Aorta (tissue), 5 donors: ENCODE measurements at regions not wholly inside any gene's neighbourhood (a gene's known extent, or its start where the extent isn't known, plus 50 kb on each side); places are given as distances from the start of the nearest gene placed in this dataset.

ENCODE experiments used
- ATAC-seq: fragments of 200-7000 bp; cut with Tn5 transposase; one replicate; pipeline ENCODE4 v1.9.1; 2022; ENCODE audit warnings: moderate library complexity; ENCODE audit not compliant: low FRiP score
- DNase-seq, 2 donors: peaks; one replicate each; pipeline ENCODE4 v3.0.0-alpha.2; 2020
- H3K27ac ChIP-seq, 2 donors: one replicate each; pipeline ENCODE4 v1.5.1; 2013; ENCODE audit warnings: low read length in 2 of 2, mild to moderate bottlenecking in 2 of 2, moderate library complexity in 2 of 2, control low read depth in 1 of 2, inconsistent platforms in 1 of 2, low read depth in 1 of 2
- H3K27me3 ChIP-seq, 2 donors: one replicate each; pipeline ENCODE4 v1.6.1; 2013; ENCODE audit warnings: control low read depth in 1 of 2, low read length in 1 of 2, mild to moderate bottlenecking in 1 of 2, moderate library complexity in 1 of 2; ENCODE audit not compliant: insufficient read depth in 2 of 2, control insufficient read depth in 1 of 2
- H3K36me3 ChIP-seq, 2 donors: one replicate each; pipeline ENCODE4 v1.6.1; 2013; ENCODE audit warnings: control low read depth in 1 of 2, low read length in 1 of 2, mild to moderate bottlenecking in 1 of 2; ENCODE audit not compliant: insufficient read depth in 2 of 2, control insufficient read depth in 1 of 2
- H3K4me1 ChIP-seq, 2 donors: one replicate each; pipeline ENCODE4 v1.6.1; 2013; ENCODE audit warnings: low read length in 2 of 2, control low read depth in 1 of 2, mild to moderate bottlenecking in 1 of 2, moderate library complexity in 1 of 2; ENCODE audit not compliant: insufficient read depth in 2 of 2, control insufficient read depth in 1 of 2
- H3K4me3 ChIP-seq, 2 donors: one replicate each; pipeline ENCODE4 v1.5.1; 2013; ENCODE audit warnings: low read length in 2 of 2, control low read depth in 1 of 2, mild to moderate bottlenecking in 1 of 2
- H3K9me3 ChIP-seq: one replicate; pipeline ENCODE4 v1.6.1; 2013; ENCODE audit warnings: mild to moderate bottlenecking, low read length; ENCODE audit not compliant: control insufficient read depth
- WGBS, 2 donors: extraction: QIAGEN DNeasy Blood & Tissue Kit; methylation state at CpG; one replicate each; pipeline ENCODE4 v1.1.7; 2013; 5-methylcytosine and 5-hydroxymethylcytosine counted together
- intact Hi-C, 2 donors: fragments of 100-400 bp; cut with DNase I; formaldehyde crosslinking; loops; one replicate each; pipeline versions ENCODE4 v1.14.2 to v1.15.0; 2022
- donor health status: healthy with polysubstance abuse.
- donor health status: Bipolar disorder and iron deficiency.
- donor health status: DM: no; HTN: no; CAD: no.
- donor health status: DM: no; HTN: no; CAD: no.
- donor health status: DM: yes; HTN: yes; CAD: no.

GRCh38 chr6:5946701-5947100, 60.0 kb downstream of the NRN1 start:
- DNase-seq (no peak), ATAC-seq (no peak)
- no peaks in the 10 kb centered on the region for H3K36me3 ChIP-seq
- no peaks in the 10 kb centered on the region for H3K9me3 ChIP-seq
- H3K4me3 ChIP-seq, result no peak overlapping the region
- no peak overlapping the region for H3K27ac ChIP-seq
- H3K27me3 ChIP-seq, result no peaks in the 10 kb centered on the region
- intact Hi-C loops, result loop anchor here in 1 of 2 donors (10.0 kb wide), 1 partner anchor 58 kb away; the partner anchor contains the start of gene NRN1
- H3K4me1 ChIP-seq, result peaks cover 0 to under 1% of the 10 kb centered on the region in 2 donors
- WGBS, 2 donors, result 93 to 94% methylated on average over 2 of the region's 2 CpGs

- Histone ChIP-seq H3K27me3 (no peaks in the 10 kb centered on the region), H3K9me3 (no peaks in the 10 kb centered on the region), H3K27ac (no peak overlapping the region), H3K4me1 (peaks cover 0 to 3% of the 10 kb centered on the region in 2 donors), H3K36me3 (no peaks in the 10 kb centered on the region), H3K4me3 (no peak overlapping the region)
- intact Hi-C loops, result loop anchor here in 1 of 2 donors (10.0 kb wide), 1 partner anchor 59 kb away; the partner anchor contains the start of gene NRN1
- ATAC-seq (no peak), DNase-seq (no peak)
- WGBS, 2 donors, result 82 to 84% methylated on average over 4 of the region's 4 CpGs
Observed at GRCh38 chr6:5946181-5946580, 60.5 kb downstream of the NRN1 start.

- Histone ChIP-seq H3K4me3 (no peak overlapping the region), H3K27ac (no peak overlapping the region), H3K4me1 (peaks cover 0 to 4% of the 10 kb centered on the region in 2 donors), H3K36me3 (no peaks in the 10 kb centered on the region), H3K9me3 (no peaks in the 10 kb centered on the region), H3K27me3 (no peaks in the 10 kb centered on the region)
- no peak for ATAC-seq
- DNase-seq, result no peak
- intact Hi-C loops, result loop anchor here (5.0 to 10.0 kb wide), 2 partner anchors 36 to 61 kb away; partner anchors contain the start of gene NRN1 (in 1 of the 2)
Observed at GRCh38 chr6:5943591-5943990, 63.1 kb downstream of the NRN1 start.

DNA sequence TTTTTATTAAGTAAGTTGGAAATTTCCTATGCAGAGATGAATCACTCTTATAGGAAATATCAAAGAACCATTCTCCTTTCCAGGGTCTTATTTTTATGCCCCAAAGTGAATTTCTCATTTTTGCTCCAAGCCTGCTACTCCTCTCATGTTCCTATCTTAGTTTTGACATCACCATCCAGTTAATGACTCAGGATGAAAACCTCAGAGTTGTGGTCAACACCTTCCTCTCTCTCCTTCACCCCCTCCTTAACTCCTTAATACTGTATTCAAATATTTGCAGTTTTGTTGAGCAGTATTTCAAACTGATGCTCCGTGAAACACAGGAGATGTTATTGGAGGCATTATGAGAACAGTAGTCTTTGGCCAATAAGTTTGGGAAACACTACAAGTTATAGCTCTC, 64.1 kb downstream of the NRN1 start:
- no peak for ATAC-seq
- H3K9me3 ChIP-seq, result no peaks in the 10 kb centered on the region
- intact Hi-C loops, result loop anchor here (5.0 to 10.0 kb wide), 2 partner anchors 35 to 62 kb away; partner anchors contain the start of gene NRN1 (in 1 of the 2)

DNA sequence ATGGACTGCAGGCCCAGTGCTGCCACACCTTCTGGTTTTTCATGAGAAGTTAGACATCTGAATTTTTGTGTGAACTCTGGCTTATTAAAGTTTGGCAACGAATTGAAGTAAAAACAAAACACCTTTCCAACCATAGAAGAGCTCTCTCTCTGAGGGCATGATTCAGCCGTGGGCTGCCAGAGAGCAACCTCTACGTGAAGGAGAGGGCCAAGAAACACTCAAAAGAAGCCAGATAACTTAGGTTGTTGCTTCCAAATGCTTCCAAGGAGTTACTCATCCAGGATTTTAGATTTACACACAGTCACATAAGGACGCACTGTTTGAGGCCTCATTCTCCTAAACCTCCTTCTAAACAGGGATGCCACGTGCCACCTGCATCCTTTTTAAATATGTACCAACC, 65.5 kb downstream of the NRN1 start:
- H3K27me3 ChIP-seq, result no peaks in the 10 kb centered on the region
- WGBS, 2 donors, result 4 to 9% methylated on average over 5 of the region's 5 CpGs
- H3K9me3 ChIP-seq, result no peaks in the 10 kb centered on the region
- ATAC-seq (peak; percentile 62), DNase-seq (no peak)
- H3K36me3 ChIP-seq, result no peaks in the 10 kb centered on the region
- peaks cover 0 to 4% of the 10 kb centered on the region in 2 donors for H3K4me1 ChIP-seq
- peak overlapping the region in 1 of 2 donors; percentile 79 for H3K27ac ChIP-seq
- H3K4me3 ChIP-seq, result no peak overlapping the region
- intact Hi-C loops, result loop anchor here (2.0 to 10.0 kb wide), 4 partner anchors 28 to 66 kb away; partner anchors contain the start of gene NRN1 (in 2 of the 2)

More for the DNA sequence above, 64.1 kb downstream of the NRN1 start:
- Histone ChIP-seq H3K27ac (no peak overlapping the region), H3K4me3 (no peak overlapping the region), H3K27me3 (no peaks in the 10 kb centered on the region), H3K36me3 (no peaks in the 10 kb centered on the region), H3K4me1 (peaks cover 0 to 4% of the 10 kb centered on the region in 2 donors)
- 96 to 100% methylated on average over 1 of the region's 1 CpG for WGBS, 2 donors
- DNase-seq, result no peak

GRCh38 chr6:5938934-5939333, 67.8 kb downstream of the NRN1 start:
- 96 to 98% methylated on average over 3 of the region's 3 CpGs for WGBS, 2 donors
- intact Hi-C loops, result no loop called here
- H3K4me3 ChIP-seq, result no peak overlapping the region
- DNase-seq (no peak), ATAC-seq (no peak)
- no peak overlapping the region for H3K27ac ChIP-seq
- H3K4me1 ChIP-seq, result peaks cover 0 to 4% of the 10 kb centered on the region in 2 donors
- H3K36me3 ChIP-seq, result no peaks in the 10 kb centered on the region
- H3K27me3 ChIP-seq, result no peaks in the 10 kb centered on the region
- no peaks in the 10 kb centered on the region for H3K9me3 ChIP-seq

DNA sequence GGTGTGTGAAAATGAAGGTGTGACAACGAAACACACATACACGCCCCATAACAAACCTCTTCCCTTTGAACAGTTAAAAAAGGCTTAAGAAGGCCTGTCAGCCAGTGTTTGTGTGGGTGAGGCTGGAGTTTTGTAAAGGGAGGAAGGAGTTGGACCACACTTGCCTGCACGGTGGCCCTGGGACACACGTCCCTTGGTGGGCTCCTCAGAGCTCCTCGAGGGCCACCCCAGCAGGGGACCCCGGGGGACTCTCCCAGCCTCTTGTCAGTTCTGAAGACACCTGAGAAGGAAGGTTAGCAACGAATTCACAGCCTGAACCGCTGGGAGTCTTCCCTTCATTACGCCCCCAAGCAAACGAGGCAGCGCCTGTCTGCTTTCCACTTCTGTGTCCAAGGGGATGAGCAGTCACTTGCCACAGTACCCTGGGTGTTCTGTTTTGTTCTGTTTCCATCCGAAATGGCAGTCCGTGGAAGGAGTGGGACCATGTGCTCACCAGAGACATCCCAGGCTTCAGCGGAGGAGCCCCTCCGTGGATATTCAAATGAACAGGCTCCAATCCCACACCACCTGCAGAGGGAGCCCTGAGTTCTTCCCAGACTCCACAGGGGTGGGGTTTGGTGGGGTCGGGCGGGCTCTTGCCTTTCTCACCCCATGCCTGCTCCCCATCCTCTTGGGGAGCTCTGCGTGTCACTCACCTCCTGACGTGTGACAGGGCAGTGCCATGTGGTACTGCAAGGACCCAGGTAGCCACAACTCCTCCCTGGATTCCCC, 68.6 kb downstream of the NRN1 start:
- H3K27me3 ChIP-seq, result no peaks in the 10 kb centered on the region
- peaks cover 0 to 4% of the 10 kb centered on the region in 2 donors for H3K4me1 ChIP-seq
- intact Hi-C loops, result no loop called here
- no peak overlapping the region for H3K4me3 ChIP-seq
- DNase-seq (no peak), ATAC-seq (no peak)
- H3K36me3 ChIP-seq, result no peaks in the 10 kb centered on the region
- WGBS, 2 donors, result 94 to 96% methylated on average over 19 of the region's 19 CpGs
- H3K9me3 ChIP-seq, result peaks cover 2% of the 10 kb centered on the region
- no peak overlapping the region for H3K27ac ChIP-seq

GRCh38 chr6:5937169-5937909, 69.4 kb downstream of the NRN1 start:
- WGBS, 2 donors, result 89% methylated on average over 14 of the region's 14 CpGs
- intact Hi-C loops, result no loop called here
- H3K9me3 ChIP-seq, result peaks cover 4% of the 10 kb centered on the region
- H3K4me3 ChIP-seq, result no peak overlapping the region
- no peaks in the 10 kb centered on the region for H3K36me3 ChIP-seq
- H3K27ac ChIP-seq, result no peak overlapping the region
- H3K27me3 ChIP-seq, result no peaks in the 10 kb centered on the region
- ATAC-seq (no peak), DNase-seq (no peak)
- H3K4me1 ChIP-seq, result peaks cover 0 to 4% of the 10 kb centered on the region in 2 donors
